ENCODE measurements at regions not wholly inside any gene's neighbourhood (a gene's known extent, or its start where the extent isn't known, plus 50 kb on each side); places are given as distances from the start of the nearest gene placed in this dataset.
A peak's percentile ranks its signal among the peaks of the same experiment; 100 is the strongest.

DNA sequence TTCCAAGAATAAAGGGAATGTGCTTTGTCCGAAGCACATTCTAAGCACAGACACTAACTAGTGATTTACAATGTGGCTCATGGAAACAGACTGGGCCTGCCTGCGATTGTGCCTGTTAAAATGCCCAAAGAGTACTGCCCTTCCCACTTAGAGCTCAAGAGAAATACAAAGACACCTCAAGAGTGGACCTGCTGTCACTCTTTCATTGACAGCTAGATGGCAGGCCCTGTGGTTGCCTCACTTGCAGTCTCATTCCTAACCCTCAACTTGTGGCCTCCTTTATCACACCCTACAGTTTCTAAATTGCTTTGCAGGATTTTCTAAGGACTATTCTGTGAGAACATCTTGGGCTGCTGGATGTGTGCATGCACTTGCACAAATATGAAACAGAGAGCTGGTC lies 331.0 kb upstream of the EMCN start:
- Histone ChIP-seq H3K27ac (ENCODE audit: low read depth in 1 of 2, low read length in 1 of 2) (no peak overlapping the region), H3K9me3 (ENCODE audit: control insufficient read depth in 4 of 4, insufficient read depth in 3 of 4, low read length in 3 of 4) (peaks cover 0 to 5% (median 0%) of the 10 kb centered on the region in 4 donors), H3K4me1 (ENCODE audit: control insufficient read depth in 5 of 5, insufficient read depth in 5 of 5, low read length in 5 of 5) (no peaks in the 10 kb centered on the region), H3K9ac (ENCODE audit: insufficient read depth in 1 of 2, low read length in 2 of 2) (no peak overlapping the region), H3K27me3 (ENCODE audit: control insufficient read depth in 3 of 3, insufficient read depth in 3 of 3, low read length in 2 of 3) (no peaks in the 10 kb centered on the region), H3K36me3 (ENCODE audit: control insufficient read depth in 4 of 4, insufficient read depth in 4 of 4, low read length in 4 of 4) (no peaks in the 10 kb centered on the region), H3K4me3 (no peak overlapping the region)
- no peak for DNase-seq
- ATAC-seq (ENCODE audit: insufficient read depth, low FRiP score): no peak
- TF ChIP-seq CTCF (IDR thresholded peaks at IDR 0.05; ENCODE audit: control extremely low read depth, extremely low read depth): no peak
- 89% methylated on average over 2 of the region's 2 CpGs for WGBS, 2 donors

DNA sequence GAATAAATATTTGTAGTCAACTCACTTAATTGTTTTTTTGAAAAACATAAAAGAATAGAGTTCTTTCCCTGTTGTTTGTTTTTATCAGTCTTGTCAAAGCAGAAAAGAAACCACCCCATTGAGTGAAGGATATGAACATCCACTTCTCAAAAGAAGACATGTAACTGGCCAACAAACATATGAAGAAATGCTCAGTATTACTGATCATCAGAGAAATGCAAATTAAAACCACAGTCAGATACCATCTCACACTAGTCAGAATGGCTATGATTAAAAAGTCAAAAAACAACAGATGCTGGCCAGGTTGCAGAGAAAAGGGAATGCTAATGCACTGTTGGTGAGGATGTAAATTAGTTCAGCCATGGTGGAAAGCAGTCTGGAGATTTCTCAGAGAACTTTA lies 326.1 kb upstream of the EMCN start:
- ATAC-seq (ENCODE audit: insufficient read depth, low FRiP score) (no peak), DNase-seq (no peak)
- no peaks in the 10 kb centered on the region for H3K36me3 ChIP-seq (ENCODE audit: control insufficient read depth in 4 of 4, insufficient read depth in 4 of 4, low read length in 4 of 4)
- no peak overlapping the region for H3K27ac ChIP-seq (ENCODE audit: low read depth in 1 of 2, low read length in 1 of 2)
- H3K9ac ChIP-seq (ENCODE audit: insufficient read depth in 1 of 2, low read length in 2 of 2): no peak overlapping the region
- no peak overlapping the region for H3K4me3 ChIP-seq
- no peaks in the 10 kb centered on the region for H3K4me1 ChIP-seq (ENCODE audit: control insufficient read depth in 5 of 5, insufficient read depth in 5 of 5, low read length in 5 of 5)
- H3K9me3 ChIP-seq (ENCODE audit: control insufficient read depth in 4 of 4, insufficient read depth in 3 of 4, low read length in 3 of 4): no peaks in the 10 kb centered on the region
- H3K27me3 ChIP-seq (ENCODE audit: control insufficient read depth in 3 of 3, insufficient read depth in 3 of 3, low read length in 2 of 3): no peaks in the 10 kb centered on the region
- TF ChIP-seq CTCF (IDR thresholded peaks at IDR 0.05; ENCODE audit: control extremely low read depth, extremely low read depth): no peak

DNA sequence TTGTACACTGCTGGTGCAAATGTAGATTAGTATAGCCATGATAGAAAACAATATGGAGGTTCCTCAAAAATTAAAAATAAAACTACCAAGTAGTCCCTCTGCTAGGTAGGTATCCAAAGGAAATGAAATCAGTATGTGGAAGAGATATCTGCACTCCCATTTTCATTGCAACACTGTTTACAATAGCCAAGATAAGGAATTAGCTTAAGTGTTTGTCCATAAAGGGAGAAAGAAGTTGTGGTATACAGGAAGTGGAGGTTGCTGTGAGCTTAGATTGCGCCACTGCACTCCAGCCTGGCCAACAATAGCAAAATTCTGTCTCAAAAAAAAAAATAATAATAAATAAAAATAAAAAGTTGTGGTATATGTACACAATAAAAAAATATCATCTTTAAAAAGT lies 325.0 kb upstream of the EMCN start:
- 71 to 78% methylated on average over 1 of the region's 1 CpG for WGBS, 2 donors
- H3K27me3 ChIP-seq (ENCODE audit: control insufficient read depth in 3 of 3, insufficient read depth in 3 of 3, low read length in 2 of 3): no peaks in the 10 kb centered on the region
- DNase-seq (peak in 1 of 3 donors; percentile 3), ATAC-seq (ENCODE audit: insufficient read depth, low FRiP score) (no peak)
- TF ChIP-seq CTCF (IDR thresholded peaks at IDR 0.05; ENCODE audit: control extremely low read depth, extremely low read depth): no peak
- H3K9me3 ChIP-seq (ENCODE audit: control insufficient read depth in 4 of 4, insufficient read depth in 3 of 4, low read length in 3 of 4): no peaks in the 10 kb centered on the region
- H3K27ac ChIP-seq (ENCODE audit: low read depth in 1 of 2, low read length in 1 of 2): no peak overlapping the region
- H3K4me3 ChIP-seq: no peak overlapping the region
- no peaks in the 10 kb centered on the region for H3K36me3 ChIP-seq (ENCODE audit: control insufficient read depth in 4 of 4, insufficient read depth in 4 of 4, low read length in 4 of 4)
- H3K4me1 ChIP-seq (ENCODE audit: control insufficient read depth in 5 of 5, insufficient read depth in 5 of 5, low read length in 5 of 5): no peaks in the 10 kb centered on the region
- H3K9ac ChIP-seq (ENCODE audit: insufficient read depth in 1 of 2, low read length in 2 of 2): no peak overlapping the region

DNA sequence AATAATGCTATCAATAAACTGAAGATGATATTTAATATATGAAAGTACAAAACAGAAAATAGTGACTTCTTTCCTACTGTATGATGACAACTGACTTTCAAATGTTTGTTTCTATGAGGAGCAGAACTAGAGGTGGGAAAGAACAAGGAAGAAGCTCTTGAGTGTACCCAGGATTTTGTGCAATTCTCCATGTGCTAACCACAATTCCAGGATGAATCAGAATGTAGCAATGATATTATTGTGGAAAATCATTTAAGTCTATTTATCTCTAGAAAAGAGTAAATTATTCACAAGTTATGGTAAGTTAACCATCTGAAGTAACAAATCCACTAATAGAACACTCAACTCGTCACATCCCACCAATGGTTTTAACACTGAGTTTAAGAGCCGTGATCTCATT lies 324.1 kb upstream of the EMCN start:
- Histone ChIP-seq H3K27ac (ENCODE audit: low read depth in 1 of 2, low read length in 1 of 2) (no peak overlapping the region), H3K9ac (ENCODE audit: insufficient read depth in 1 of 2, low read length in 2 of 2) (no peak overlapping the region), H3K27me3 (ENCODE audit: control insufficient read depth in 3 of 3, insufficient read depth in 3 of 3, low read length in 2 of 3) (no peaks in the 10 kb centered on the region), H3K9me3 (ENCODE audit: control insufficient read depth in 4 of 4, insufficient read depth in 3 of 4, low read length in 3 of 4) (no peaks in the 10 kb centered on the region), H3K4me1 (ENCODE audit: control insufficient read depth in 5 of 5, insufficient read depth in 5 of 5, low read length in 5 of 5) (no peaks in the 10 kb centered on the region), H3K36me3 (ENCODE audit: control insufficient read depth in 4 of 4, insufficient read depth in 4 of 4, low read length in 4 of 4) (no peaks in the 10 kb centered on the region), H3K4me3 (no peak overlapping the region)
- DNase-seq: no peak
- 93 to 98% methylated on average over 2 of the region's 2 CpGs for WGBS, 2 donors
- no peak for TF ChIP-seq CTCF (IDR thresholded peaks at IDR 0.05; ENCODE audit: control extremely low read depth, extremely low read depth)
- no peak for ATAC-seq (ENCODE audit: insufficient read depth, low FRiP score)

Measured in lung (tissue), 11 donors.